ENCODE measurements at regions not wholly inside any gene's neighbourhood (a gene's known extent, or its start where the extent isn't known, plus 50 kb on each side); places are given as distances from the start of the nearest gene placed in this dataset.
A peak's percentile ranks its signal among the peaks of the same experiment; 100 is the strongest.
"Not testable (repeated sequence)": the region's sequence is repeated elsewhere in the genome, so short reads cannot be mapped to it uniquely, and the experiment has no call there.

DNA sequence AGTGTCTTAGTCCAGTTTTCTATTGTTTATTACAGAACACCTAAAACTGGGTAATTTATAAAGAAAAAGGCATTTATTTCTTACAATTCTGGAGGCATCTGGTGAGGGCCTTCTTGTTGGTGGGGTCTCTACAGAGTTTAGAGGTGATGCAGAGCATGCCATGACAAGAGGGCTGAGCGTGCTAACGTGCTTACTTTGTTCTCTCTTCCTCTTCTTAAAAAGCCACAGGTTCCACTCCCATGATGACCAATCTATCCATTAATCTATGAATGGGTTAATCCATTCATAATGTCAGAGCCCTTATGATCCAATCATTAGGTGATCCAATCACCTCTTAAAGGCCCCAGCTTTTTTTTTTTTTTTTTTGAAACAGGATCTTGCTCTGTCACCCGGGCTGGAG, 291.5 kb upstream of the GALNTL6 start:
- no peak for DNase-seq

DNA sequence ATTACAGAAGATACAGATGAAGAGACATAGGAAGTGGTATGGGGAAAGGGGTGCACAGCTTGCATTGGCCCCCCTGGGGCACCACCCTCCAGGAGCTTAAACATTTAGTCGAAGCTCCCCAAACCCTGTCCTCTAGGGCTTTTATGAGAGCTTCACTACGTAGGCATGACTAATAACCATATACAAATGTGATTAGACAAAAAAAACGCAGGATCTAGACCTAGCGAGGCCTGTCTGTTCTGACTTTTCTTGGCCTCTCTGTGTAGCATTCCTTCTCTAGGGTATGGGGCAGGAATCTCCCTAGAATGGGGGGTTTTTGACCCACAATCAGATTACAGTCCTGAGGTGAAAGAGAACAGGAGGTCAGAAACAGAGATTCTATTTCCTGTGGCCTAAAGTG, 293.7 kb upstream of the GALNTL6 start:
- no peak for DNase-seq

DNA sequence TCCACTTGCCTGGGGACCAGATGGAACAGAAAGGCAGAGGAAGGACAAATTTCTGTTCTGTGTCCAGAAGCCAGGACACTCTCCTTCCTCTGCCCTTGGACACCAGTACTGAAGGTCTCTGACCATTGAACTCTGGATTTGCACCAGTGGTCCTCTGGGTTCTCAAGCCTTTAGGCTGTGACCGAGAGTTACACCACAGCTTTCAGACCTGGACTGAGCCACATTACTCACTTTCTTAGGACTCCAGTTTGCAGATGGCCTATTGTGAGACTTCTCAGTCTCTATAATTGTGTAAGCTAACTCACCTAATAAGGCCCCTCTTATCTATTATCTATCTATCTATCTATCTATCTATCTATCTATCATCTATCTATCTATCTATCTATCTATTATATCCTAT, 295.3 kb upstream of the GALNTL6 start:
- no peak for DNase-seq

DNA sequence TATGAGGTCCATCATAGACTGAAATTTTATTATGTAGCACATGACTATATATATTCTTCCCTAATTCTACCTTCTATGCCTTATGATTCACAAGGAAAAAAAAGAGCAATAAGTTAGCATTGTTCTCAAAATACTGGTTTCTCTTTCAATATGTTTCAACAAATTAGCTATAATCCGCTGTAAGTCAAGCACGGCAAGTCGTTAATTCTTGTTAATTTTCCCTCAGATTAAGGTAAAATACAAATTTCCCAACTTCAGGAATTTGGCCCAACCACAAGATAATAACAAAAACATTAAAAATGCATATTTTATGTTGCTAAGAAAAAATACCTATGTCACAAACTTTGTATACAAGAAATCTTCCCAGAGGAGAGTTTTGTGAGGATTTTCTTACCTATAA, 296.5 kb upstream of the GALNTL6 start:
- no peak for DNase-seq

DNA sequence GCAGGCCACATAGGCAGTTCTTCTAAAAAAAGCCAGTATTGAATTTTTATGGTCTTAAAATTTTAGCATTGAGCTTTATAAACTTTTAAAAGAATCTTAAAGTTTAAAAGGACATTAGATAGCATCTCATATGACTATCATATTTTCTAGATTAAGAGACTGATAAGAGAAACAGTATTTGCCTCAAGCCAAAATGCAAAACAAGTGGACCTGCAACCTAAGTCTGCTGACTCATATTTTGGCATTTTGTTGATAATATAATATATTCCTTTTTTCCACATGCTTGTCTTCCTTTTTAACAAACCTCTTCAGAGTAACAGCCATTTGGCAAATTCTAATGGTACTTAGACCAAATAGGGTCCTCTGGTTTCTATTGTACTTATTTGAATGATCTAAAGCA, 328.5 kb upstream of the GALNTL6 start:
- DNase-seq, result no peak

DNA sequence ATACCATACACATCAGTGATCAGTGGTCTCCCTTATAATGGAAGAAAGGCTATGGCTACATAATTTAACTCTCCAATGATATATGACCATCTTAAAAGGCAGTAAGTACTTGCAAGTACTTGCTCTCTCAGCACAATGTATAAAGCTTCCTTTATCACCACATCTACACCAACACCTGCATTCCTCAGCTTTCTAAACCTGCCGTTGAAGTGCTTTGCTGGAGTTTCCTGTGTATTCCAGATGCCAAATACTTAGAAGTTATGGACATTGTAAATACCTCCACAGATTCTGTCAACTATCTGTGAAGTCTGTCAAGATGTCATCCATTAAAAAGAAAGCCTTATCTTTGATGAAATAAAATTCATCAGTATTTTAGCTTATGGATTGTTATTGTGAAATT, 335.0 kb upstream of the GALNTL6 start:
- DNase-seq, result no peak

DNA sequence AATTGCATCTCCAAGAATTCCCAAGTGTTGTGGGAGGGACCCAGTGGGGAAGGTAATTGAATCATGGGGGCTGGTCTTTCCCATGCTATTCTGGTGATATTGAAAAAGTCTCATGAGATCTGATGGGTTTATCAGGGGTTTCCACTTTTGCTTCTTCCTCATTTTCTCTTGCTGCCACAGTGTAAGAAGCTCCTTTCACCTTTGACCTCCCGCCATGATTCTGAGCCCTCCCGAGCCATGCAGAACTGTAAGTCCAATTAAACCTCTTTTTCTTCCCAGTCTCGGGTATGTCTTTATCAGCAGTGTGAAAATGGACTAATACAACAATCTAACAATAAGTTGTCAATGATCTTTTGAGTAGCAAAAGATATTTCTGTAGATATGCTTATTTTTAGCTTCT, 338.1 kb upstream of the GALNTL6 start:
- DNase-seq, result not testable (repeated sequence)

DNA sequence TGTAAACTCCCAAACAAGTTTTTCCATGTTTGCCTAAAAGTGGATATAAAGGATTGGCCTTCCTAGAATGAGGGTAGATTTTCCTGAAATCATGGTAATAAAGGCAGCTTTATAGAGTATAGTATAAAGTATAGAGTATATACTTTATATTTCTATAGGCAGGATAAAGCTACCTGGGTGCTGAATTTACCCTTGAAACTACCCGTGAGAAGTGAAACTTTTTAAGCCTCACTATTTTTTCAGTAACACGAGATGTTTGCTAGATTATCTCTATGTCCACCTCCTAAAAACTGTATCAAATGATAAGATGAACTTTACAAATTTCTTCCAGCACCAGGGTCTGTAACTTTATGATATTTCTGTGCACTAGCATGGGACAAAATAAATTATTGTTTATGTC, 340.0 kb upstream of the GALNTL6 start:
- DNase-seq, result no peak

DNA sequence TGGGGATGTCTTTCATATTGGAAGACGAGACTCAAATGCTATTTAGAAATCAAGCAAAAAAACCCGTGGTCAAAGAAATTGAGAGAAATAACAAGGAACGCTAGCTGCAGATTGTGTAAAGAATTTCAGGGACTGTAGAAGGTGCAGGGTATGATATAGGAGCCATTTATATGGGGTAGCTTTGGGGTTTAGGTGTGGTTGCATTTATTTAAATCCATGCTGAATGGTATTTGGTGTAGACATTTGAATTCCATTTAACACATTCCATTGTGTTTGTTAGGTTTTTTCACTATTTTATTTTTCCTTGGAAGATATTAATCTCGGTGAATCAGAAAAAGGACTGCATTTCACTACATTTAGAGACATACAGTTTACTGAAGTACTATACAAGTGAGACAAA, 341.0 kb upstream of the GALNTL6 start:
- DNase-seq, result no peak

DNA sequence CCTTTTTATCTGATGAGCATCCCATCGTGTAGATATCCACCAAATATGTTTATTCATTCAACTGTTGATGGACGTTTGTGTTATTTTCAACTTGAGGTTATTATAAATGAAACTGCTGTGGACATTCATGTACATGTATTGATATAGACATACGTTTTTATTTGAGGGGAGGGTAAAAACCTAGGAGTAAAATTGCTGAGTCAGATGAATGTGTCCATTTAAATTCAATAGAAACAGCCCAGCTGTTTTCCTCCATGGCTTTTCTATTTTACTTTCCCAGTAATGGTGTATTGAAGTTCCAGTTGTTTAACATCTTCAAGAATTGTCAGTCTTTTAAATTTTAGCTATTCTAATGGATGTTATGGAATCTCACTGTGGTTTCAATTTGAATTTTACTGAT, 348.7 kb upstream of the GALNTL6 start:
- no peak for DNase-seq

DNA sequence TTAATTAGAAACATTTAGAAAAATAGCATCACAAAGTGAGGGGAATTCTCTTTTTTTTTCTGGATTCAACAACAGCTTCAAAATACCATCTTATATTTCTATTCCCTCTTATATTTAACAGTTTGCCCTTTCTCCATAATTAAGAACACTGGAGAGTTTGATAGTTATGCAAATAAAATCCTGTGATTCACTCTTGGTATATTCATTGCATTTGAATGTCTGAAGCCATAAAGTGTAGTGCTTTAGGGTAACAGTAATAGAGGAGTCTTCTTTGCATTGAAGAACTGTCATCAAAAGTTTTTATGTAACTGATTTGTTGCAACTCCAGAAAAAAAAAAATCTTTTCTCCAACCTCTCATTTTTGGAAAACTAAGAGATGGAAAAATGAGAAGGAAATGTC, 352.0 kb upstream of the GALNTL6 start:
- no peak for DNase-seq

DNA sequence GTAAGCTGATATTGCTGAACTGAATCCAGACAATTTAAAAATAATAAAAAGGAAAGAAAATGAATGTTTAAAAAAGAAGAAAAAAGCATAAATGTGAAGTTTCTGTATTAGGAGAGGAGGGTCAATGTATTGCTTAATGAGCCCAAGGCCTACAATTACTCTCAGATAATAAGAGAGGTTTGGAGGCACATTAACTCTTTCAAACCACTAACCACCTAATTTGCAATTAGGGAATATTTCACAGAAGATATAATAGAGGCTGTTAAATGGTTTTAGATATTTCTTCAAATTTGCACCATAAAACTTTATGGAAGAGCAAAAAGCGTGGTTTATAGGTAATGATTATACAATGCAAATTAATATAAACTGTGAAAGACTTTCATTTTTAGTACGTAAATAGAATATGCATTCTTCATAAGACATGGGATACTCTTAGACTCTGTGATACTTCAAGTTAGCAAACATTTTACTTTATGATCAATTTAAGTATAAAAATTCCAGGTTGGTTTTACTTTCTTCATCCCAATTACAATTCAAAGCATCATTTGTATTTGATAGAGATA, 364.2 kb upstream of the GALNTL6 start:
- no peak for DNase-seq

- no peak for DNase-seq
Measured at GRCh38 chr4:171448358-171448757, 364.8 kb upstream of the GALNTL6 start.

GRCh38 chr4:171441300-171441941, 371.8 kb upstream of the GALNTL6 start:
- no peak for DNase-seq

DNA sequence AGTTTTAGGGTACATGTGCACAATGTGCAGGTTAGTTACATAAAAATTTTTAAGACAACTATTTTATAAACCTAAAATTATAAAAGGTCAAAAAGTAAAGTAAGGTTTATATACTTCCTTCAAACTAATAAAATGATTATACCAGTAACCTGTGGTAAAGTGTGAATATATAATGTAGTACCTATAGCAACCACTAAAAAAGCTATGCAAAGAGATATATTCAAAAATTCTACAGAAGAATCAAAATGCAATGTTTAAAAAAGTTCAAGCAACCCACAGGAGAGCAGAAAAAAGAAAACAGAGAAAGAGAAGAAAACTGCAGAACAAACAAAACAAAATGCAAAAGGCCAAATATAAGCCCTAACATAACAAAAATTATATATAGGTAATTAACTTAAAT, 379.5 kb upstream of the GALNTL6 start:
- no peak for DNase-seq

- no peak for DNase-seq
Measured at GRCh38 chr4:171432536-171432935, 380.7 kb upstream of the GALNTL6 start.

- no peak for DNase-seq
Measured at GRCh38 chr4:171430495-171430894, 382.7 kb upstream of the GALNTL6 start.

DNA sequence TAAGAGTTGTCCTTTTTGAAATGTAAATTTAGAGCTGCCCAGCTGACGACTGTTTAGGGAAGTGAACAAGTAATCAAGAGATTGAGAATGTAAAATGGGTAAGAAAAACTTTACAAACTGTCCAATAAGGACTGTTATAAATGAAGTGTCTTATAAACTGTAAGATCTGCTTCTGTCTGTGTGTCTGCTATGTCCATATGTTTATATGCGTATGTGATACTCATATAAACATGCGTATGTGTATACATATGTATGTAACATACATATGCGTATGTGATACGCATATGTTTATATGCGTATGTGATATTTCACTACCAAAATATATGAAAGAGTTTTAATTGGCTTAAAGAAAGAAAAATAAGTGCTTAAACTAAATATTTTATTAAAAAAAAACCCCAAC, 416.0 kb upstream of the GALNTL6 start:
- no peak for DNase-seq

DNA sequence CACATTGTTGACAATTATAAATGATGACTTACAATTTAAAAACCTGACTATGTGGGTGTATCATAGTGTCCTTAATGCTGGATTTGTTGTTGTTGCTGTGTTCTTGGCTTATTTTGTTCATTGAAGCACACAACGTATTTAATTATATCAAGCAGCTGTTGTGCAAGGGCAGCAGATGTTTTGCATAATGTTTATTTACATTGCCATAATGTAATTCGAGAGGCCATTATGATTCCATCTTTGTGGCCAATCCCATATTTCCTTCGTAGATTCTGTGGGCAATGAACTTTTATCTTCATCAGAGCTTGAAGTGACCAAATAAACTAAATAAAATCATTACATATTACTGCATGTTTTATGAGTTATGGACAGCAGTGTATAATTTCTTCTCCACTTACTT, 422.6 kb upstream of the GALNTL6 start:
- peak; percentile 2 for DNase-seq

GRCh38 chr4:171378323-171378722, 434.9 kb upstream of the GALNTL6 start:
- no peak for DNase-seq

- no peak for DNase-seq
Measured at GRCh38 chr4:171376724-171377123, 436.5 kb upstream of the GALNTL6 start.

DNA sequence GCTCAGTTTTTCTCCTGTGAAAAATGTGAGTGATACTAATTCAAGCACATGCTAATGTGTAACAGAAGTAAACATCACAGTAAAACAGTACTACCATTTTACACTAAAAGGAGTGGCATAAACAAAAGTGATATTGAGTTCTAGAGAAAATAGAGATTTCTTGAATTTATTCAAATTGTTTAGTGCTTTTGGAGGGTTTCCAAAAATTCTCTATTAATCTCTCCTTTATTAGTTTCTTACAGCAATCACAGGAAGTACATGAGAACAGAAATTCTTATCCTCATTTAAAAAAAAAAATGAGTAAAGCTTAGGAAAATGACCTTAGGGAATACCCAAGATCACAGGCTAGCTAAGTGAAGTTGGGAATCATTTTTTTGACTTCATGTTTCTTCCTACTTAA, 459.7 kb upstream of the GALNTL6 start:
- DNase-seq, result no peak

DNA sequence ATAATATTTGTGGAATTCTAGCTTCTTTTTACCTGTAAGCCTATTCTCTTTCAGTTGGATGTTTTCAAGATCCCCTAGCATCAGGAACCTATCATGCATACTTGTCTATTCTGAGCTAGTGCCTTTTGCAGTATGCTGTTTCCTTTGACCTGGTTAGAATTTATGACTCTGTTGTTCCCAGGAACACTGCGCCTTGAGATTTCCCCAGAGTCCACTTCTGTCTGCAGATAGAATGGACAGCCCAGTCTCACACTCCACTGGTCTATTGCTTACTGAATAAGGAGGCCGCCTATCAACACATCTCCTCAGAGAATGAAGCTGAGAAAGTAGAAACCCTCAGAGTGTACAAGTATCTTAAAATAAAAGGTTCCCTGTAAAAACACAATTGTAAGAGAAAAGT, 465.1 kb upstream of the GALNTL6 start:
- no peak for DNase-seq

GRCh38 chr4:171342646-171343045, 470.6 kb upstream of the GALNTL6 start:
- no peak for DNase-seq

DNA sequence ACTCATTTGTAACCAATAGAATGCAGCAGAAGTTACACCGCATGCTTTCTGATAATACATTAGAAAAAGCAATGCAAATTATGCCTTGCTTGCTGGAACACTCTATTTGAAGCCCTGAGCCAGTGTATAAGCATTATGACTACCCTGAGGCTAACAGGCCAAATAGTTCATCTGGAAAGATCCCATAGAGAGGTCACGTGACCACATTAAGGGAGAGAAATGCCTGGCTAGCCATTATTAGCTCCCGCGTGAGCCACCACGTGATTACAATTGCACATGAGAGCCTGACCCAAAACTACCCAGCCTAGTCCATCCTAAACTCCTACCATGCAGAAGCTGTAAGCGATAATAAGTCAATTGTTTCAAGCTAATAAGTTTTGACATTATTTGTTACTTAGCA, 472.9 kb upstream of the GALNTL6 start:
- no peak for DNase-seq
